HepG2 (cell line): ENCODE measurements at regions not wholly inside any gene's neighbourhood (a gene's known extent, or its start where the extent isn't known, plus 50 kb on each side); places are given as distances from the start of the nearest gene placed in this dataset.

Source experiments
- ATAC-seq: fragments of 200-7000 bp; cut with Tn5 transposase; 3 replicates; pipeline ENCODE4 v1.9.1; 2020; ENCODE audit warnings: mild to moderate bottlenecking, moderate library complexity
- BruUV-seq: library from RNA; stranded (reverse); fragments of 400-500 nt; replicated peaks from 2 replicates; lab custom pipeline; 2021; lab: Mats Ljungman, UMichigan
- CTCF ChIA-PET: fragments of 300-600 bp; formaldehyde crosslinking; extraction: SDS; loops from one replicate; lab custom pipeline; 2021; ENCODE audit warnings: low total read pairs, inconsistent platforms, low intra/inter-chr PET ratio; lab: Yijun Ruan, JAX
- POLR2A ChIA-PET: fragments of 350-600 bp; sonication (Branson Sonifier 250); formaldehyde crosslinking; loops from one replicate; lab custom pipeline; 2020; ENCODE audit warnings: antibody characterized with exemption, inconsistent platforms; lab: Yijun Ruan, JAX
- DNase-seq: peaks from one replicate; pipeline ENCODE4 v3.0.0-alpha.2; 2015; ENCODE audit warnings: low spot score
- FAIRE-seq: peaks from 3 replicates; lab custom pipeline; 2011; peaks lifted over from hg19 to GRCh38; lab: Jason Lieb, UNC
- H2AFZ ChIP-seq: one replicate; pipeline ENCODE4 v1.6.1; 2011; ENCODE audit warnings: low read length, inconsistent platforms
- H3K27ac ChIP-seq: fragments of 300-600 bp; 3 replicates; pipeline ENCODE4 v1.8.0; 2011; ENCODE audit warnings: mixed run types, mild to moderate bottlenecking, mixed read lengths, low read length, inconsistent platforms; ENCODE audit not compliant: insufficient read depth; ENCODE audit errors: extremely low read length
- H3K27me3 ChIP-seq, 2 experiments: fragments of 200-600 bp in 1 of 2; 2 replicates in 1 of 2; 3 replicates in 1 of 2; pipeline versions ENCODE4 v1.6.0 to v1.8.0; 2011; ENCODE audit warnings: low read length in 2 of 2, mild to moderate bottlenecking in 2 of 2, moderate library complexity in 2 of 2, inconsistent platforms in 1 of 2; ENCODE audit not compliant: insufficient read depth in 2 of 2, control insufficient read depth in 1 of 2
- H3K36me3 ChIP-seq, 2 experiments: fragments of 200-600 bp in 1 of 2; replicated peaks in 1 of 2; 2 replicates in 1 of 2; 3 replicates in 1 of 2; pipeline versions ENCODE4 v1.5.1 to v1.8.0; 2011; ENCODE audit warnings: low read length in 2 of 2, inconsistent platforms in 1 of 2; ENCODE audit not compliant: insufficient read depth in 2 of 2, control insufficient read depth in 1 of 2
- H3K4me1 ChIP-seq: 2 replicates; pipeline ENCODE4 v1.5.1; 2012; ENCODE audit warnings: low read length, inconsistent platforms; ENCODE audit not compliant: insufficient read depth
- H3K4me2 ChIP-seq: 2 replicates; pipeline ENCODE4 v1.6.0; 2011; ENCODE audit warnings: low read depth, low read length, inconsistent platforms
- H3K4me3 ChIP-seq, 3 experiments: fragments of 200-600 bp in 1 of 3; sonication (generic), shearing (Covaris generic) in 1 of 3; replicated peaks in 1 of 3; 2 replicates each; pipeline ENCODE4 v1.5.1; 2011 to 2016; ENCODE audit warnings: low read length in 3 of 3, inconsistent platforms in 2 of 3, low read depth in 2 of 3, mild to moderate bottlenecking in 2 of 3, control low read depth in 1 of 3, mixed read lengths in 1 of 3; ENCODE audit not compliant: insufficient read depth in 1 of 3
- H3K79me2 ChIP-seq: one replicate; pipeline ENCODE4 v1.6.1; 2011; ENCODE audit warnings: low read length, inconsistent platforms; ENCODE audit not compliant: insufficient read depth
- H3K9ac ChIP-seq: 2 replicates; pipeline ENCODE4 v1.6.0; 2011; ENCODE audit warnings: mild to moderate bottlenecking, low read depth, low read length, inconsistent platforms; ENCODE audit not compliant: insufficient read depth
- H3K9me3 ChIP-seq: 2 replicates; pipeline ENCODE4 v1.5.1; 2012; ENCODE audit warnings: mild to moderate bottlenecking, low read length
- H4K20me1 ChIP-seq: 2 replicates; pipeline ENCODE4 v1.6.0; 2011; ENCODE audit warnings: inconsistent platforms, mild to moderate bottlenecking, low read length, moderate library complexity; ENCODE audit not compliant: insufficient read depth
- HNF4A ChIP-seq: sonication (generic); formaldehyde crosslinking; IDR thresholded peaks from 2 replicates; pipeline ENCODE4 v1.4.0; 2020; ENCODE audit warnings: missing genetic modification reagents
- MIER2 ChIP-seq: IDR thresholded peaks from 2 replicates; pipeline ENCODE4 v1.6.1; 2016; ENCODE audit warnings: missing biosample characterization, missing genetic modification reagents
- SNAI1 ChIP-seq: sonication (generic); formaldehyde crosslinking; IDR thresholded peaks from 2 replicates; pipeline ENCODE4 v1.5.0; 2020; ENCODE audit warnings: mild to moderate bottlenecking, missing genetic modification reagents, borderline replicate concordance
- SSRP1 ChIP-seq: IDR thresholded peaks from 2 replicates; pipeline ENCODE4 v1.6.1; 2016; ENCODE audit warnings: control low read depth
- TBL1XR1 ChIP-seq: fragments of 150-350 bp; IDR thresholded peaks from 2 replicates; pipeline ENCODE4 v1.6.1; 2014; ENCODE audit warnings: borderline replicate concordance, low read length; ENCODE audit not compliant: partially characterized antibody
- TEF ChIP-seq: sonication (generic); formaldehyde crosslinking; IDR thresholded peaks from 2 replicates; pipeline ENCODE4 v1.5.0; 2020; ENCODE audit warnings: missing genetic modification reagents
- ZBED4 ChIP-seq: sonication (generic); formaldehyde crosslinking; IDR thresholded peaks from 2 replicates; pipeline ENCODE4 v1.4.0; 2020; ENCODE audit warnings: missing genetic modification reagents, borderline replicate concordance
- ZFP36L1 ChIP-seq: sonication (generic); formaldehyde crosslinking; IDR thresholded peaks from 2 replicates; pipeline ENCODE4 v1.8.0; 2022; ENCODE audit warnings: mild to moderate bottlenecking, missing genetic modification reagents, moderate library complexity
- ZNF318 ChIP-seq: sonication (generic); formaldehyde crosslinking; IDR thresholded peaks from 2 replicates; pipeline ENCODE4 v1.4.0; 2020; ENCODE audit warnings: mild to moderate bottlenecking, missing genetic modification reagents
- ZNF619 ChIP-seq: sonication (generic); formaldehyde crosslinking; IDR thresholded peaks from 2 replicates; pipeline ENCODE4 v1.4.0; 2020; ENCODE audit warnings: mild to moderate bottlenecking, missing genetic modification reagents
- ZNF629 ChIP-seq: sonication (generic); formaldehyde crosslinking; conservative IDR thresholded peaks from 2 replicates; pipeline ENCODE4 v1.5.0; 2020; ENCODE audit warnings: missing genetic modification reagents
- ZNF674 ChIP-seq: sonication (generic); formaldehyde crosslinking; IDR thresholded peaks from 2 replicates; pipeline ENCODE4 v1.5.0; 2020; ENCODE audit warnings: low read depth, mild to moderate bottlenecking, missing genetic modification reagents
- ZNF772 ChIP-seq: sonication (generic); formaldehyde crosslinking; IDR thresholded peaks from 2 replicates; pipeline ENCODE4 v1.5.0; 2020; ENCODE audit warnings: mild to moderate bottlenecking, missing genetic modification reagents
- ZNF839 ChIP-seq: sonication (generic); formaldehyde crosslinking; IDR thresholded peaks from 2 replicates; pipeline ENCODE4 v1.4.0; 2020; ENCODE audit warnings: missing genetic modification reagents, mild to moderate bottlenecking, borderline replicate concordance
- WGBS: methylation state at CpG from one replicate; pipeline ENCODE4 v1.1.6; 2017; ENCODE audit warnings: low lambda C conversion rate; 5-methylcytosine and 5-hydroxymethylcytosine counted together
- in situ Hi-C: cut with HindIII; loops from 2 replicates; pipeline ENCODE4 v1.10.0; 2017; ENCODE audit warnings: low pct_unique_long_range_greater_than_20kb; ENCODE audit not compliant: extremely low pct_ligation_motif_present
- intact Hi-C: fragments of 100-400 bp; cut with micrococcal nuclease; formaldehyde crosslinking; loops from one replicate; pipeline ENCODE4 v1.10.0; 2022; ENCODE audit not compliant: unreplicated experiment

- intact Hi-C loops = no loop called here
- POLR2A ChIA-PET = no interaction called here
- Histone ChIP-seq H3K9me3 (peaks cover 21% of the 10 kb centered on the region), H3K36me3 (no peaks in the 10 kb centered on the region), H3K4me1 (no peaks in the 10 kb centered on the region), H3K27me3 (no peaks in the 10 kb centered on the region), H3K27ac (no peak overlapping the region), H3K9ac (no peak overlapping the region), H3K79me2 (no peaks in the 10 kb centered on the region), H2AFZ (no peak overlapping the region), H3K4me3 (no peak overlapping the region), H4K20me1 (no peaks in the 10 kb centered on the region), H3K4me2 (no peak overlapping the region)
- DNase-seq (no peak), ATAC-seq (no peak), FAIRE-seq (no peak)
- in situ Hi-C loops = no loop called here
- CTCF ChIA-PET = no interaction called here
- WGBS = 4% methylated on average over 4 of the region's 7 CpGs
- BruUV-seq = no TSS peak
- TF ChIP-seq ZNF772 (CRISPR knock-in tag) (no peak), TBL1XR1 (no peak), SNAI1 (CRISPR knock-in tag) (no peak), ZFP36L1 (CRISPR knock-in tag) (no peak), ZNF674 (CRISPR knock-in tag) (no peak), MIER2 (CRISPR knock-in tag) (no peak), HNF4A (CRISPR knock-in tag) (no peak), TEF (CRISPR knock-in tag) (no peak), ZBED4 (CRISPR knock-in tag) (no peak), ZNF619 (CRISPR knock-in tag) (no peak), SSRP1 (no peak), ZNF318 (CRISPR knock-in tag) (no peak), ZNF839 (CRISPR knock-in tag) (no peak), ZNF629 (CRISPR knock-in tag) (no peak)
Observed at GRCh38 chrX:5142644-5143043, 1086.0 kb downstream of the NLGN4X start.
